ENCODE measurements at regions not wholly inside any gene's neighbourhood (a gene's known extent, or its start where the extent isn't known, plus 50 kb on each side); places are given as distances from the start of the nearest gene placed in this dataset.
"Not testable (repeated sequence)": the region's sequence is repeated elsewhere in the genome, so short reads cannot be mapped to it uniquely, and the experiment has no call there.

DNA sequence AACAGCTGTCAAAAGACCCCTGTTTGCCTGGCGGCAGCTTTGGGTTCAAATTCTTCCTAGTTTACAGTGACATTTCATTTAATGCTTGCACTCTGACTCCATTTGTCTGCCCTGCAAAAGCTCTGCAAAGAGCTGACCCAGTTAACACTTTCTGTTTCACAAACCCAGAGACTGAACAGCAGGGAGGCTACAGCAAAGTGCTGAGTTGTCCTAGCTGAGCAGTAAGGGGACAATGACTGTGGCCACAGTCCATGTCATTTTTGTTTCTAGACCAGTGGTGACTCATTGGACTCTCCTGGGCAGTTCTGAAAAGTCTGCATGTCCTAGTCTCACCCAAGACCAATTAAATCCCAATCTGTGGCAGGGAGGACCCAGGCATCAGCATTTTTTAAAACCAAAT lies 994.8 kb upstream of the WWC1 start:
- Histone ChIP-seq H3K36me3 (ENCODE audit: control insufficient read depth in 5 of 5, insufficient read depth in 5 of 5, low read length in 5 of 5) (no peaks in the 10 kb centered on the region), H3K4me3 (ENCODE audit: low read depth in 1 of 5, low read length in 5 of 5) (no peak overlapping the region), H3K9me3 (ENCODE audit: control insufficient read depth in 5 of 5, low read length in 5 of 5) (no peaks in the 10 kb centered on the region), H3K27ac (ENCODE audit: low read depth, low read length) (no peak overlapping the region), H3K27me3 (ENCODE audit: control insufficient read depth in 5 of 5, insufficient read depth in 4 of 5, low read length in 5 of 5) (no peaks in the 10 kb centered on the region), H3K4me1 (ENCODE audit: control insufficient read depth in 5 of 5, insufficient read depth in 5 of 5, low read length in 5 of 5) (peaks cover 0 to 26% (median 8%) of the 10 kb centered on the region in 5 donors), H3K9ac (ENCODE audit: low read length in 5 of 5) (no peak overlapping the region)

DNA sequence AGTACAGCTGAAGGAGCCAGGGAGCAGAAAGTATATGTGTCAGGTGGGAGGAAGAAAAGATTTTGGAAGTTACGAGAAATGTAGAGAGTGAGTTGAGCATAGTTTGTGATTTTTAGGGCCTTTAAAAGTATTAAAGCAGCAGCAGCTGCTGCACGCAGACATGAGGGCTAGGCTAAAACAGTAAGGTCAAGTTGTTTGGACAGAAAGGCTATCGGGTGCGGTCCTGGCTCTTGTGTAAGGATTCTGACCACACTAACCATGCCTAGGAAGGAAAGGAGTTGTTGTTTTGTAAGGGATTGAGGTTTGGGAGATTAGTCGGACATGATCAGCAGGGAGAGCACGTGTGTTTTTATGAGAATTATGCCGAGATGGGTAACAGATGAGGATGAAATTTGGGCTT lies 991.6 kb upstream of the WWC1 start:
- not testable (repeated sequence) for H3K4me3 ChIP-seq (ENCODE audit: low read depth in 1 of 5, low read length in 5 of 5); H3K27me3 ChIP-seq (ENCODE audit: control insufficient read depth in 5 of 5, insufficient read depth in 4 of 5, low read length in 5 of 5); H3K27ac ChIP-seq (ENCODE audit: low read depth, low read length); H3K9ac ChIP-seq (ENCODE audit: low read length in 5 of 5); H3K36me3 ChIP-seq (ENCODE audit: control insufficient read depth in 5 of 5, insufficient read depth in 5 of 5, low read length in 5 of 5); H3K9me3 ChIP-seq (ENCODE audit: control insufficient read depth in 5 of 5, low read length in 5 of 5)
- peaks cover 0 to 16% (median 8%) of the 10 kb centered on the region in 5 donors for H3K4me1 ChIP-seq (ENCODE audit: control insufficient read depth in 5 of 5, insufficient read depth in 5 of 5, low read length in 5 of 5)

DNA sequence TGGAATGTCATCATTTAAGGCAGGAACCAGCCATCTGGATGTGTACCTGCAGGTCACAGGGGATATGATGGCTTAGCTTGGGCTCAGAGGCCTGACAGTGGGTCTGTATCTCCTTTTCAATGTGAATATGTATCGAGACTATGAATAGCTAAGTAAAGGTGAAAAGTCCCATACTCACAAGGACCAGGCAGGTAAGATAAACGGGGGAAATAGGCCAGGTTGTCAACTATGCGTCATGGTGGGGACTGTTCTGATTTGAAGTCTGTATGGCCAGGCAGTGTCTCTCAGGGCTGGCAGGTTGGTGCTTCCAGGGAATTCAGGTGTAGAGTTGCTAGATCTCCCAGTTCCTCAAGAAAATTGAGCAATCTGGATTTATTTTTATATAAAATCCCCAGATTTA lies 987.9 kb upstream of the WWC1 start:
- Histone ChIP-seq H3K9ac (ENCODE audit: low read length in 5 of 5) (no peak overlapping the region), H3K4me3 (ENCODE audit: low read depth in 1 of 5, low read length in 5 of 5) (no peak overlapping the region), H3K36me3 (ENCODE audit: control insufficient read depth in 5 of 5, insufficient read depth in 5 of 5, low read length in 5 of 5) (no peaks in the 10 kb centered on the region), H3K27ac (ENCODE audit: low read depth, low read length) (no peak overlapping the region), H3K27me3 (ENCODE audit: control insufficient read depth in 5 of 5, insufficient read depth in 4 of 5, low read length in 5 of 5) (no peaks in the 10 kb centered on the region), H3K4me1 (ENCODE audit: control insufficient read depth in 5 of 5, insufficient read depth in 5 of 5, low read length in 5 of 5) (no peaks in the 10 kb centered on the region), H3K9me3 (ENCODE audit: control insufficient read depth in 5 of 5, low read length in 5 of 5) (no peaks in the 10 kb centered on the region)

DNA sequence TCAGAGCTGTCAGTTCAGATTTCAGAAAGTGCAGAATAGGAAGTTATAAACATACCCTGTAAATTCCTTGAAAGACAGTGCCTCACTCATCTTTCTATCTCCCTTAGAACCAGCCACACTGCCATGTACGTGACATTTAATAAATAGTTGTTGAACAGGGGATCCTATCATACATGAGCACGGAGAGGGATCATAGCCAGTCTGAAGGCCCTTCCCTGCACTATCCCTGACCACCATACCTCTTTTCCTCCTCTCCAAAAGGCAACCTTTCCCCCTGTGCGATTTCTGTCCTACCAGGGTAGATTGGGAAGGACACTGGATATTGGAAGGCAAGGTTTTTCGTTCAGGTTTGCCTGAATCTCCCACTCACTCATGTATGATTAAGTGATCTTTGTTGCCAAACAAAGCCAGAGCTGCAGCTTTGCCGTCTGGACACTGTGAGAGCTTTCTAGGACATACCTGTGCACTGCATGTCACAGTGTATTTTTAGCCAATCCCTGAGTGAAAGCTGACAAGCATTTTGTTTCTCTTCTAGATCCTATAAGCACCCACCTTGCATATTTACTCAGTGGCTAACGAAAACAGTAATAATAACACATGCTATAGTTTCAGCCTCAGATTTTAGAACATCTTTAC lies 986.5 kb upstream of the WWC1 start:
- no peak overlapping the region for H3K9ac ChIP-seq (ENCODE audit: low read length in 5 of 5)
- no peaks in the 10 kb centered on the region for H3K9me3 ChIP-seq (ENCODE audit: control insufficient read depth in 5 of 5, low read length in 5 of 5)
- no peak overlapping the region for H3K27ac ChIP-seq (ENCODE audit: low read depth, low read length)
- no peaks in the 10 kb centered on the region for H3K36me3 ChIP-seq (ENCODE audit: control insufficient read depth in 5 of 5, insufficient read depth in 5 of 5, low read length in 5 of 5)
- no peaks in the 10 kb centered on the region for H3K27me3 ChIP-seq (ENCODE audit: control insufficient read depth in 5 of 5, insufficient read depth in 4 of 5, low read length in 5 of 5)
- H3K4me3 ChIP-seq (ENCODE audit: low read depth in 1 of 5, low read length in 5 of 5), result no peak overlapping the region
- no peaks in the 10 kb centered on the region for H3K4me1 ChIP-seq (ENCODE audit: control insufficient read depth in 5 of 5, insufficient read depth in 5 of 5, low read length in 5 of 5)

DNA sequence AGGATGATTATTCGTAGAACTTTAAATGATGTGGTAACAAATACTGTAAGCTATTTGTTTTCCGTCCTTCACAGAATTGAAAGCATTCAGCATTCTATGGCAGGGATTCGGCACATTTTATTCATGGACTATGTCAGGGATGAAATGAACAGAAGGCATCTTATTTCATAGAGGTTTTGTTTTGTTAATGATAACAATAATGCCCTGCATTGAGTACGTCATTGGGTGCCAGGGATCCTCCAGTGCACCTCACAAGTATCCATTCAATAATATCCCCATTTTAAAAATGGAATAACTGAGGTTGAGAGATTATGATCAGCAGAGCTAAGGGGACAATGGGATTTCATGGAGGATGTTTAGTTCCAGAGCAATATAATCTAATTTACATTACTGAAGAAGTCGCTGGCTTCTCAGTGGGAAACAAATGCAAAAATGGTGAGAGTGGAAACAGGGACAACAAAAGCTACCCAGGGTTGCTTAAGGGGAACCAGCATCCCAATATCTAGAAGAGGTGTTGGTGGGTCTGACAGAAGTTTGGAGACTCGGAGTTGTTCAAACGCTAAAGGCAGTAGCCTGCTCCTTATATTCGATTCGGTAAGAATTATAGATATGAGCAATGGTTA lies 985.7 kb upstream of the WWC1 start:
- no peak overlapping the region for H3K4me3 ChIP-seq (ENCODE audit: low read depth in 1 of 5, low read length in 5 of 5)
- no peak overlapping the region for H3K27ac ChIP-seq (ENCODE audit: low read depth, low read length)
- no peaks in the 10 kb centered on the region for H3K27me3 ChIP-seq (ENCODE audit: control insufficient read depth in 5 of 5, insufficient read depth in 4 of 5, low read length in 5 of 5)
- no peaks in the 10 kb centered on the region for H3K4me1 ChIP-seq (ENCODE audit: control insufficient read depth in 5 of 5, insufficient read depth in 5 of 5, low read length in 5 of 5)
- H3K9ac ChIP-seq (ENCODE audit: low read length in 5 of 5), result no peak overlapping the region
- H3K36me3 ChIP-seq (ENCODE audit: control insufficient read depth in 5 of 5, insufficient read depth in 5 of 5, low read length in 5 of 5), result no peaks in the 10 kb centered on the region
- H3K9me3 ChIP-seq (ENCODE audit: control insufficient read depth in 5 of 5, low read length in 5 of 5), result no peaks in the 10 kb centered on the region

DNA sequence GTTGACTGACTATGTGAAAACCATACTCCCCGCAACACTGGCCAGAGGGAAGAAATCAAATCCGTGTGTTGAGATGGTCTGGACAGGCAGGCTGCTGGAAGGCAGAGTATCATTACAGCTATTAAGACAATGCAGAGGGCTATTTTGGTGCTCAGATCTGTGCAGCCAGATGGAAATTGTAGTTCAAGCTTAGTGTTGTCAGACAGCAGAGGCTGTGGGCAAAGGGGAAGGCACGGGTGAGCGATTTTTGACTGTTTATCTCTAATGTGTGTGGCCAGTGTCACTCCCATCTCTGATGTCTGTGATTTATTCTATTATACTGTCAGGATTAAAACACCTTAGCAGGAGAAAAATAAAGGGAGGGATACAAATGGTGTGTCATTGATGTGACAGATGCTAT lies 984.4 kb upstream of the WWC1 start:
- Histone ChIP-seq H3K9ac (ENCODE audit: low read length in 5 of 5) (no peak overlapping the region), H3K4me1 (ENCODE audit: control insufficient read depth in 5 of 5, insufficient read depth in 5 of 5, low read length in 5 of 5) (no peaks in the 10 kb centered on the region), H3K27me3 (ENCODE audit: control insufficient read depth in 5 of 5, insufficient read depth in 4 of 5, low read length in 5 of 5) (no peaks in the 10 kb centered on the region), H3K36me3 (ENCODE audit: control insufficient read depth in 5 of 5, insufficient read depth in 5 of 5, low read length in 5 of 5) (no peaks in the 10 kb centered on the region), H3K27ac (ENCODE audit: low read depth, low read length) (no peak overlapping the region), H3K4me3 (ENCODE audit: low read depth in 1 of 5, low read length in 5 of 5) (no peak overlapping the region), H3K9me3 (ENCODE audit: control insufficient read depth in 5 of 5, low read length in 5 of 5) (no peaks in the 10 kb centered on the region)

DNA sequence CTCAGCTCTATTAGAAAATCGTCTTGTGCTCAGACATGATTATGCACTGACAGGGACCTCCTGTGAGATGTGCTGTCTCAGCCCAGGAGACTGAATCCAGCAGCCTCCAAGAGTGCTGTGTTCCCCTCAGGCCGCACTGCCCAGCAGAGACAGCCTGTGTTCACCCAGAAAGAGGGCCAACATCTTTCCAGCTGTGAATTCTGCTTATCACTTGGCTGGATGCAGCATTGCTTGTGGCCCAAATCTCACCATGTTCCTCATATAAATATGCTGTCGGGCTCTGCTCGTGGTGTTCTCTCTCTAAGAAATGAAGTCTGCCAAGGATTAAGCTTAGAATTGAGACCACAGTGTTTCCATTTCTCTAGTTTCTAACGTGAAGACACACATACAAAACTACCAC lies 983.0 kb upstream of the WWC1 start:
- no peak overlapping the region for H3K4me3 ChIP-seq (ENCODE audit: low read depth in 1 of 5, low read length in 5 of 5)
- no peaks in the 10 kb centered on the region for H3K4me1 ChIP-seq (ENCODE audit: control insufficient read depth in 5 of 5, insufficient read depth in 5 of 5, low read length in 5 of 5)
- no peaks in the 10 kb centered on the region for H3K27me3 ChIP-seq (ENCODE audit: control insufficient read depth in 5 of 5, insufficient read depth in 4 of 5, low read length in 5 of 5)
- H3K9ac ChIP-seq (ENCODE audit: low read length in 5 of 5), result no peak overlapping the region
- no peaks in the 10 kb centered on the region for H3K36me3 ChIP-seq (ENCODE audit: control insufficient read depth in 5 of 5, insufficient read depth in 5 of 5, low read length in 5 of 5)
- H3K9me3 ChIP-seq (ENCODE audit: control insufficient read depth in 5 of 5, low read length in 5 of 5), result no peaks in the 10 kb centered on the region
- no peak overlapping the region for H3K27ac ChIP-seq (ENCODE audit: low read depth, low read length)

DNA sequence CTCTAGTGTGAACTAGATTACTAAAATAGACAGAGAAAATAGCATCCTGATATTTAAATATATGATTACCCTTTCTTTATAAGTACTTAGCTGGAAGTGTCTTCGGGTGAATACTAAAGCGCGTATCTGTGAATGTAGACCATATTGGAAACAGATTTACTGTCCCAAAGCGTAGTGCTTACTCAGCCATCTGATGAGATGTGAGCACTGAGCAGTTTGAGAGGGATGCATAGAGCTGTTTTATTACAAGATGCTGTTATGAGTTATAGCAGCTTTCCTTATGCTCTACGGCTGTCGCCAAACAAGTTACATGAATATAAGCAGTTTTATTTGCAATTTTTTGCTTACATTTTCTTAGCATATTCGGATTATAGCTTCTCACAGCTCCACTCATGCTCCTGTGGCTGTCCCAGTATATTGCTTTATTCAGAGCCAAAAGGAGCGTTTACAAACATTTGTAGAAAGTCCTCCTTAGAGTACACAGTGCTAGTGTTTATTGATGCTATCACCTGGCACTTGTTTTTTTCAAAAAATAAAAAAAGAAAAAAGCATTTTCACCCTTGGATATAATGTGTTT lies 981.4 kb upstream of the WWC1 start:
- Histone ChIP-seq H3K4me3 (ENCODE audit: low read depth in 1 of 5, low read length in 5 of 5) (no peak overlapping the region), H3K27ac (ENCODE audit: low read depth, low read length) (no peak overlapping the region), H3K4me1 (ENCODE audit: control insufficient read depth in 5 of 5, insufficient read depth in 5 of 5, low read length in 5 of 5) (no peaks in the 10 kb centered on the region), H3K9ac (ENCODE audit: low read length in 5 of 5) (no peak overlapping the region), H3K27me3 (ENCODE audit: control insufficient read depth in 5 of 5, insufficient read depth in 4 of 5, low read length in 5 of 5) (no peaks in the 10 kb centered on the region), H3K9me3 (ENCODE audit: control insufficient read depth in 5 of 5, low read length in 5 of 5) (no peaks in the 10 kb centered on the region), H3K36me3 (ENCODE audit: control insufficient read depth in 5 of 5, insufficient read depth in 5 of 5, low read length in 5 of 5) (no peaks in the 10 kb centered on the region)

DNA sequence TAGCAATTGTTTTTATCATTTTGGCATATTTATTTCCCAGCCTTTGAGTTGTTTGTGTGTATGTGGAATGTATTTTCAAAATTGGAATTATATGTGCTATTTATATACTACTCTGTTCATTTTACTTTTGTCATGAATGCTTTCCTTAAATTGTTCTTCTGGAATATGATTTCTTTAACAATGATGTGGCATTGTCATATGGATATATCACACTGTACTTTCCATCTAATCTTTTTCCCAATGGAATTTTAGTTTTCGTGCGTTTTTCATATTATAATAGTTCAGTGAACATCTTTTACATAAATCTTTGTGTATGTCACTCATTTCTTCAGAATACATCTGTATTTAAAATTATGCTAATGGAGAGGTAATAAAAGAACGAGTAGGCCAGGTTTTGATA lies 980.1 kb upstream of the WWC1 start:
- H3K4me1 ChIP-seq (ENCODE audit: control insufficient read depth in 5 of 5, insufficient read depth in 5 of 5, low read length in 5 of 5), result no peaks in the 10 kb centered on the region
- no peak overlapping the region for H3K4me3 ChIP-seq (ENCODE audit: low read depth in 1 of 5, low read length in 5 of 5)
- H3K9ac ChIP-seq (ENCODE audit: low read length in 5 of 5), result no peak overlapping the region
- H3K9me3 ChIP-seq (ENCODE audit: control insufficient read depth in 5 of 5, low read length in 5 of 5), result no peaks in the 10 kb centered on the region
- no peaks in the 10 kb centered on the region for H3K36me3 ChIP-seq (ENCODE audit: control insufficient read depth in 5 of 5, insufficient read depth in 5 of 5, low read length in 5 of 5)
- H3K27me3 ChIP-seq (ENCODE audit: control insufficient read depth in 5 of 5, insufficient read depth in 4 of 5, low read length in 5 of 5), result no peaks in the 10 kb centered on the region
- no peak overlapping the region for H3K27ac ChIP-seq (ENCODE audit: low read depth, low read length)

DNA sequence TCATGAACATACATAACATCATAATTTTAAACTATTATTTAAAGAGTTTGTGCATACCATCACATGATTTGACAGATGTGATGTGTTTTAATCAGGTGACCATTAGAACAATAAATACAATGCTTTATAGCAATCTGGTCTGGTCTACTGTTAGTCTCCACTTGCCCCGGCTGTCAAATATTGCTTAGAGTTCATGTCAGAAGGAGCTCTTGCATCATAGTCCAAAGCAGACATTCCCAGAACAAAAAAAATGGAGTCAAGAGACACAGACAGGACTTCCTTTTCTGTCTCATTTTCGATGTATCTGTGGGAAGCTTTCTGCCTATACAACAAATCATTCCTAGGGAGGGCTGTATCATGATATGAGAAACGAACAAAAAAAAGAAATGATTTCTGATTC lies 979.2 kb upstream of the WWC1 start:
- Histone ChIP-seq H3K9me3 (ENCODE audit: control insufficient read depth in 5 of 5, low read length in 5 of 5) (no peaks in the 10 kb centered on the region), H3K4me3 (ENCODE audit: low read depth in 1 of 5, low read length in 5 of 5) (no peak overlapping the region), H3K27ac (ENCODE audit: low read depth, low read length) (no peak overlapping the region), H3K9ac (ENCODE audit: low read length in 5 of 5) (no peak overlapping the region), H3K4me1 (ENCODE audit: control insufficient read depth in 5 of 5, insufficient read depth in 5 of 5, low read length in 5 of 5) (no peaks in the 10 kb centered on the region), H3K27me3 (ENCODE audit: control insufficient read depth in 5 of 5, insufficient read depth in 4 of 5, low read length in 5 of 5) (no peaks in the 10 kb centered on the region), H3K36me3 (ENCODE audit: control insufficient read depth in 5 of 5, insufficient read depth in 5 of 5, low read length in 5 of 5) (no peaks in the 10 kb centered on the region)

All from subcutaneous abdominal adipose tissue (tissue), 5 donors.